ENCODE measurements at regions not wholly inside any gene's neighbourhood (a gene's known extent, or its start where the extent isn't known, plus 50 kb on each side); places are given as distances from the start of the nearest gene placed in this dataset.

- TF ChIP-seq CTCF (IDR thresholded peaks at IDR 0.05; ENCODE audit: insufficient read depth, low read depth, low read length), result no peak
- TF ChIP-seq EZH2 (IDR thresholded peaks at IDR 0.05; ENCODE audit: insufficient read depth, low read length), result no peak
Observed at GRCh38 chr15:94029495-94029894, 201.9 kb upstream of the MCTP2 start.
